Panc1 (cell line): ENCODE measurements at regions not wholly inside any gene's neighbourhood (a gene's known extent, or its start where the extent isn't known, plus 50 kb on each side); places are given as distances from the start of the nearest gene placed in this dataset.

Experiments
- ATAC-seq: fragments of 200-7000 bp; cut with Tn5 transposase; 2 replicates; pipeline ENCODE4 v1.9.1; 2020; ENCODE audit warnings: mild to moderate bottlenecking, moderate library complexity
- BruUV-seq: library from RNA; stranded (reverse); fragments of 400-500 nt; replicated peaks from 2 replicates; lab custom pipeline; 2021; lab: Mats Ljungman, UMichigan
- CTCF ChIA-PET: fragments of 300-600 bp; sonication (Branson Sonifier 250); formaldehyde crosslinking; loops from one replicate; lab custom pipeline; 2022; ENCODE audit warnings: antibody characterized with exemption; lab: Charles Lee
- POLR2A ChIA-PET: fragments of 300-600 bp; sonication (Branson Sonifier 250); formaldehyde crosslinking; loops from one replicate; lab custom pipeline; 2022; ENCODE audit warnings: antibody characterized with exemption; lab: Charles Lee
- DNase-seq: peaks from one replicate; pipeline ENCODE4 v3.0.0-alpha.2; 2010; ENCODE audit warnings: low read depth, low spot score
- H3K27ac ChIP-seq: 2 replicates; pipeline ENCODE4 v1.5.1; 2011; ENCODE audit warnings: mild to moderate bottlenecking, low read length, inconsistent platforms
- H3K27me3 ChIP-seq: fragments of 200-500 bp; sonication (Bioruptor generic); 2 replicates; pipeline ENCODE4 v1.6.0; 2014; ENCODE audit warnings: low read length, inconsistent platforms; ENCODE audit not compliant: control insufficient read depth, insufficient read depth
- H3K36me3 ChIP-seq: fragments of 200-500 bp; sonication (Bioruptor generic); 2 replicates; pipeline ENCODE4 v1.5.1; 2014; ENCODE audit warnings: inconsistent platforms, mild to moderate bottlenecking, low read length, moderate library complexity; ENCODE audit not compliant: control insufficient read depth, insufficient read depth
- H3K4me1 ChIP-seq: 2 replicates; pipeline ENCODE4 v1.5.1; 2011; ENCODE audit warnings: inconsistent platforms, mild to moderate bottlenecking, low read length, moderate library complexity; ENCODE audit not compliant: control insufficient read depth, insufficient read depth
- H3K4me3 ChIP-seq, 2 experiments: 2 replicates each; pipeline ENCODE4 v1.5.1; 2011 to 2012; ENCODE audit warnings: low read depth in 2 of 2, low read length in 2 of 2, mild to moderate bottlenecking in 2 of 2, inconsistent platforms in 1 of 2, moderate library complexity in 1 of 2
- H3K9me3 ChIP-seq: fragments of 200-500 bp; sonication (Bioruptor generic); 2 replicates; pipeline ENCODE4 v1.5.1; 2014; ENCODE audit warnings: low read depth, mild to moderate bottlenecking, inconsistent platforms, low read length, moderate library complexity; ENCODE audit not compliant: control insufficient read depth, insufficient read depth
- CTCF ChIP-seq: fragments of 450-650 bp; IDR thresholded peaks from 2 replicates; pipeline ENCODE4 v1.5.1; 2017; ENCODE audit warnings: mild to moderate bottlenecking
- POLR2AphosphoS5 ChIP-seq: IDR thresholded peaks from 2 replicates; pipeline ENCODE4 v1.6.1; 2012; ENCODE audit warnings: mild to moderate bottlenecking, low read depth, low read length, moderate library complexity
- REST ChIP-seq, 2 experiments: IDR thresholded peaks; 2 replicates each; pipeline ENCODE4 v1.6.1; 2011 to 2012; ENCODE audit warnings: low read depth in 2 of 2, control low read depth in 1 of 2, low read length in 1 of 2, mild to moderate bottlenecking in 1 of 2, moderate library complexity in 1 of 2; ENCODE audit not compliant: insufficient read depth in 1 of 2
- SIN3A ChIP-seq: IDR thresholded peaks from 2 replicates; pipeline ENCODE4 v1.6.1; 2012; ENCODE audit warnings: low read depth, mild to moderate bottlenecking, low read length, moderate library complexity, borderline replicate concordance; ENCODE audit not compliant: insufficient read depth
- TCF7L2 ChIP-seq: IDR thresholded peaks from 2 replicates; pipeline ENCODE4 v1.6.1; 2011; ENCODE audit warnings: mild to moderate bottlenecking, low read depth, low read length, inconsistent platforms
- in situ Hi-C: cut with HindIII; loops from 2 replicates; pipeline ENCODE4 v1.10.0; 2016; ENCODE audit warnings: low sequenced_read_pairs, low pct_unique_long_range_greater_than_20kb
- intact Hi-C: fragments of 100-400 bp; cut with micrococcal nuclease; formaldehyde crosslinking; loops from one replicate; pipeline ENCODE4 v1.10.0; 2022; ENCODE audit not compliant: unreplicated experiment

GRCh38 chr4:180565856-180566431 lies 1677.3 kb upstream of the TENM3 start:
- DNase-seq (no peak), ATAC-seq (no peak)
- Histone ChIP-seq H3K4me3 (no peak overlapping the region), H3K4me1 (no peaks in the 10 kb centered on the region), H3K9me3 (no peaks in the 10 kb centered on the region), H3K36me3 (no peaks in the 10 kb centered on the region), H3K27me3 (no peaks in the 10 kb centered on the region), H3K27ac (no peak overlapping the region)
- in situ Hi-C loops = no loop called here
- intact Hi-C loops = no loop called here
- TF ChIP-seq CTCF (no peak), REST (IDR thresholded peaks at IDR 0.05; ENCODE audit: insufficient read depth in 1 of 2, low read depth in 2 of 2, low read length in 1 of 2) (no peak), TCF7L2 (no peak), POLR2AphosphoS5 (no peak), SIN3A (no peak)
- BruUV-seq = no TSS peak
- ChIA-PET CTCF (no interaction called here), POLR2A (no interaction called here)

GRCh38 chr4:180566492-180566891 lies 1676.7 kb upstream of the TENM3 start:
- H3K36me3 ChIP-seq = no peaks in the 10 kb centered on the region
- DNase-seq (no peak), ATAC-seq (no peak)
- POLR2A ChIA-PET = no interaction called here
- H3K4me3 ChIP-seq = no peak overlapping the region
- in situ Hi-C loops (no loop called here), intact Hi-C loops (no loop called here)
- CTCF ChIA-PET = no interaction called here
- BruUV-seq = no TSS peak
- no peaks in the 10 kb centered on the region for H3K4me1 ChIP-seq
- H3K27me3 ChIP-seq = no peaks in the 10 kb centered on the region
- H3K9me3 ChIP-seq = no peaks in the 10 kb centered on the region
- TF ChIP-seq CTCF (no peak), TCF7L2 (no peak), POLR2AphosphoS5 (no peak), SIN3A (no peak), REST (IDR thresholded peaks at IDR 0.05; ENCODE audit: insufficient read depth in 1 of 2, low read depth in 2 of 2, low read length in 1 of 2) (no peak)
- H3K27ac ChIP-seq = no peak overlapping the region
